Activated naive CD4-positive, alpha-beta T cell treated with anti-CD3 and anti-CD28 coated beads, Interleukin-2, amount 50 U/mL, for 16 hours (primary cell): ENCODE measurements at regions not wholly inside any gene's neighbourhood (a gene's known extent, or its start where the extent isn't known, plus 50 kb on each side); places are given as distances from the start of the nearest gene placed in this dataset.

ENCODE experiments used
- DNase-seq: peaks from one replicate; pipeline ENCODE4 v3.0.0-alpha.2; 2020

- DNase-seq, result no peak
Measured at GRCh38 chr4:129350834-129351721, 255.1 kb downstream of the C4orf33 start.

- no peak for DNase-seq
Measured at GRCh38 chr4:129352480-129352879, 256.5 kb downstream of the C4orf33 start.

- no peak for DNase-seq
Measured at GRCh38 chr4:129353490-129353889, 257.5 kb downstream of the C4orf33 start.

GRCh38 chr4:129355031-129355430 lies 259.1 kb downstream of the C4orf33 start:
- no peak for DNase-seq

GRCh38 chr4:129355516-129355915 lies 259.6 kb downstream of the C4orf33 start:
- no peak for DNase-seq

DNA sequence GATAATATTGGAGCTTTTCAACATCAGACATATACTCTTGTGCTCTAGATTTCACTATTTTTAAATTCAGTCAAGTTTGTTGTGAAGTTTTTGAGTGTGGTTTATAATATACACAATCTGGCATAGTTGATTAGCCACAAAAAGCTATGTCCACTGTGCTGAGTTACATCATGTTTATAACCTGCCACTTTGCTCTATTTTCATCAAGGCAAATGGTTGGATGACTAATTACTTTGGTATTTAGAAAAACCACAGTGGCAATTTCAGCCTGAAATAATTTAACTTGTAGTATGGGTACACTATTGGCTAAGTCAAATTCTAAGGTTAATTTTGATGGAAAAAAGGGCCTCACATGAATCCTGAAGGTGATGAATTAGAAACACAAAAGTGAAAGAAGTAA lies 262.6 kb downstream of the C4orf33 start:
- no peak for DNase-seq

DNA sequence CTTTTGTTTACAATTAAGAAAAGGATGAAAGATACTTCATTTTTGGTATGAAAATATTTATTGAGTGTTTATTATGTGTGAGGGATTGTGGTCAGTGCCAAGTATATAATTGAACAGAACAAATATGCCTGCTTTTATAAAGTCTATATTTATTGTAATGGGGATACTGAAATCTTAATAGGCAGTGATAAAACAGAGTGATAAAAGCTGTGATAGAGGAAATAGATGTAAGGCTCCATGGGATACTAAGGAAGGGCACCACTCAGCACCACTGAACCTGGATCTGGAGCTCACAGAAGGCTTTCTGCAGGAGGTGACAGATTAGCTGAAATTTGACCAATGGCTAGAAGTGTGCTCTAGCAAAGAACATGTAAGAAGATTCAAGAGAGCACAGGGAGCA lies 263.5 kb downstream of the C4orf33 start:
- DNase-seq, result no peak

GRCh38 chr4:129362691-129363274 lies 266.8 kb downstream of the C4orf33 start:
- DNase-seq, result peak; percentile 39

- no peak for DNase-seq
Measured at GRCh38 chr4:129364747-129365452, 268.9 kb downstream of the C4orf33 start.

- no peak for DNase-seq
Measured at GRCh38 chr4:129369361-129370010, 273.5 kb downstream of the C4orf33 start.

- no peak for DNase-seq
Measured at GRCh38 chr4:129371065-129371464, 275.1 kb downstream of the C4orf33 start.

DNA sequence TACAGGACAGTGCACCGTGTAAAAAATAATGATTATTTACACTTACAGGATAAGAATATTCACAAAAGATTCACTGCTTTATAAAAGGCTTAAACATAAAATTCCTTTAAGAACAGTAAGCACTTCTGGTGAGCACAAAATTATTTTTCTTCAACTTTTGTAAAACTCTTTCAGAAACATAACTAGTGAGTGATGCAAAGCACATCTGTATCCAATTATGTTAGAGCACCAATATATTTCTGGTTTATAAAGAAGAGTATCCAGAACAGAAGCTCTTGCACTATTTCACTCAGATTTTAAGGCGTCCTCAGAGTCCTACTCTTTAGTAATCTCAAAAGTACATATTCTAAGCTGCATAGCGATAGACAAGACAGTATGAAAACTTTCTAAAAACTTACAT lies 276.0 kb downstream of the C4orf33 start:
- no peak for DNase-seq

DNA sequence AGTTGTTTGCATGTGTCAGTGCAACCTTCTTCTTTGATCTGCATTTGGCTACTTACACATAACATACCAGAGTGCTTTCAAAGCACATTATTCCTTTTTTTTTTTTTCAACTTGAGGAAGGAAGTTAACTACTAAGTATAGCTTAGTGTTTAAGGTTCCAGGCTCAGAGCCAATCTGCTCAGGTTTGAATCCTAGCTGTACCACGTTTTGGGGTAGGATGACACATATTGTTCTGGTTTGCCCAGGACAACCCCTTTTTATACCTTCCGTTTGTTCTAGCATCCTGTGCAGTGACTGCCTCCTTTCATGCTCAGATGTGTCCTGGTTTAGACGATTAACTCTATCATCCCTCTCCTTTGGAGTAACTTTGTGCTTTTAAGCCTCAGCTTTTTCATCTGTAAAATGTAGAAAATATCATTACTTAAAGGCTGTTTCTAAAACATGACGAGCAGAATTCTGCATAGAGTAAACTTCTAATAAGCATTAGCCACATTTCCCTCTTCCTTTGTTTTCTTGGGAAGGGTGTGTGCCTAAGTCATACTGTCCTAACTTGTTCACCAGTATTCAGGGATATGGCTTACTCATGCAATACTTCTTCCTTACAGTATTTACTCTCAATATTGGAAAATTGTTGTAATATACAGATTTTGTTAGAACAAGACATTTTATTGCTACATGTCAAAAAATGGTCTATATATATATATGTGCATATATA lies 281.3 kb downstream of the C4orf33 start:
- DNase-seq, result no peak

GRCh38 chr4:129378364-129378763 lies 282.4 kb downstream of the C4orf33 start:
- DNase-seq, result no peak

- no peak for DNase-seq
Measured at GRCh38 chr4:129379429-129379828, 283.5 kb downstream of the C4orf33 start.

DNA sequence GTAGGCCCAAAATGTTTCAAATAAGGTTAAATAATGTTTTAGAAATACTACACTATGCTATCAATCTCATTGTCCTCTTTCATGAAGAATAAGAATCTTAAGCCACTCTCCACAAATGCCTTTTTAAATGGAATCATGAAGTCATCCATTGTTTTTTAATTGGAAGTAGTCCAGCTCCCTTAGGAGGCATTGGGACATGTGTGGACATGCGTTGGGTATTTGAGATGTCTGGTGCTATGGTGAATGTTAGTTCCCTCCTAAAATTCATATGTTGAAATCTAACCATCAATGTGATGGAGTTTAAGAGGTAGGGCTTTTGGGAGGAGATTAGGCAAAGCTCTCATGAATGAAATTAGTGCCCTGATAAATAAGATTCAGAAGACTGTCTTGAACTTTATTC lies 289.0 kb downstream of the C4orf33 start:
- DNase-seq, result no peak

DNA sequence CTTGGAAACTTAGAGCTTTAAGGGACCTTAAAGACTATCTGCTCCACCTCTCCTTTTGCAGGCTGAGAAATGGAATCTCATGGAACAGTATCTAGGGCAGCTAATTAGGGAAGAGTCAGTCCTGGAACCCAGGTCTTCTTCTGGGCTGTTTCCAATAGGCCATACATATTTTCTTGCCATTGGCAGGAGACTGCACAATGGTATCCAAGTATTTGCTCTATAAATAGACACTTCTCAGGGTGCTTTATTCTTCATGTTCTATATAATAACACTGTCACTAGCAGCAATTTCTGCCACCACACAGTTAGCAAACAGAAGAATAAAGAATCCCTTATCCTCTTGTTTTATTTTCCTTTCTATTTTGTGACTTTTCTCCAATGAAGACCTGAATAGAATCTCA lies 291.7 kb downstream of the C4orf33 start:
- DNase-seq, result no peak

GRCh38 chr4:129393976-129394375 lies 298.0 kb downstream of the C4orf33 start:
- DNase-seq, result no peak

- DNase-seq, result no peak
Measured at GRCh38 chr4:129394635-129395034, 298.7 kb downstream of the C4orf33 start.

DNA sequence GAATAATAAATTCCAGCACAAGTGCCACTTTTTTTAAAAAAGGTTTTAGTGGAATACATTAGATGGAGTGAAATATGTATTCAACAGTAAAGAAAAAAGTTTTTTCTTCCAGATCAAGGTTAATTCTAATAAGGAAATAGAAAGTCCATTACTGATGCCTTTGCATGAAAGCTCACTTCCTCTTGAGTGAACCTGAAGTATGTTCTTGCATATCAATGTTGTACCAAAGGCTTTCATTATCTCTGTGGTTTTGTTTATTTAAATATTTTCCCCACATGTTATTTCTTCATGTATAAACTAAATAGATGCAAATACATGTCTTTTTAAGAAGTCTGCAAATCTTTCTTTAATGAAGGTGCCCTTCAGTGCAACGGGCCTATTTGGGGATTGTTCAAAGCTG lies 307.9 kb downstream of the C4orf33 start:
- no peak for DNase-seq

GRCh38 chr4:129410115-129410514 lies 314.2 kb downstream of the C4orf33 start:
- DNase-seq, result no peak

DNA sequence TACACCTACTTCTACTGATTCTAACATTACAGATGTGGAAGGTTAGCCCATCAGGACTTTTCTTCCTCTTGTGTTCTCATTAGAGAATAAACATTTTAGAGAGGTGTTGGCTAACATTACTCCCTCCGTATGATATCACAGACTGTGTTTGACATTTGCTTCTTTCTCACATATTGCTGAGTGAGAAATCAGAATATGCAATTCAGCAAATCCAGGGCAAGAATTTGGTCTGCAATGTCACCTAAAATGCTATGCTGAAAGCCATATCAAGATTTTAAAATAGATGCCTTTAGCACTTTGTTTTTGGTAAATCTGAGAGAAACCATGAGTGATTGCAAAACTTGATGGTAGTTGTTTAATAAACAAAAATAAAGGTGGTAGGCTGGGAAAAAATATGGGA lies 319.1 kb downstream of the C4orf33 start:
- no peak for DNase-seq

- no peak for DNase-seq
Measured at GRCh38 chr4:129420637-129421036, 324.7 kb downstream of the C4orf33 start.
